ENCODE measurements at regions not wholly inside any gene's neighbourhood (a gene's known extent, or its start where the extent isn't known, plus 50 kb on each side); places are given as distances from the start of the nearest gene placed in this dataset.

DNA sequence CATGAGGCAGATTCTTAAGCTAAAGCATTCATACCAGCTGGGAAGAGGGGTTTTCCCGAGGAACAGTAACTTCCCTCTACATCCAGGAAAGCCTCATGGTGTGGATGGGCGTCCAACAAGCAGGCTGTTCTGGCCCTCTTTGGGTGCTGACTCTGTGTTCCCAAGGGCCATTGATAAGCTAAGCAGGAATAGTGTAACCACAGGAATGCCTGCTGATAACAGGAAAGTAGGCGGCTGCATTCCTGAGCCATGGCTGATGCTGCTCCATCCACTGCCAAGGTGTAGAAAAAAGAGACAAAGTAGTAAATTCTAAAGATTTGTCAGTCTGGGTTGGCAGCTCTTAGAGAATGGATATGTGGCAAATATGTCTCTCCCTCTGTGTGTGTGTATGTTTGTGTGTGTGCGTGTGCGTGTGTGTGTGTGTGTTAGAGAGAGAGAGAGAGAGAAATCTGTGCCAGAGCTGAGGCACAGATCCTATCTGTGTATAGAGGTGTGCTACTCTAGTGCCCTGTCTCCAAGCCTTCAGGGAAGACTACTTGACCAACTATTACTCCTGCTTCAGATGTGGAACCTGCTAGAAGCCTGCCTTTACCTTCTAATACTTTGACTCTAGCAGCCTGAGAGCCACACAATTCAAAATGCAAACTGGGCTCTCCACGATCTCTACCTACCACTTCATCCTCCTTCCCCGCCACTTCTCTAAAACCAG lies 353.1 kb upstream of the NR3C2 start:
- no peak for DNase-seq

DNA sequence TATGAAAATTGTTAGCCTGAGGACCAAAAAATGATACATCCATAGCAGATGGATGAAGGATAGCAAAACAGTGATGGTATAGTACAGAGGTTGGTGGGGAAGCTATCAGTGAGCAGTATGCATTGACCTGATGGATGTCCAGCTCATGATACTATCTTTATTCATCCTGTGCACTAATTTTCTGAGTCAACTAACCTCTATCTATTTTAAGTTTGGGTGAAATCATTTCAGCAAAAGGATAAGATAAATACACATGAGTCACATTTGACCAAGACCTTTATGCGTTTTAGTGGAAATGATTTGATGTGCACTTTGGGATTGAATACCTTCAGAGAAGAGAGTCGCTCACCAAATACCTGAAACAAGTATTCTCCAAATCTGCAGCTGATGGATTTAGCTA lies 351.0 kb upstream of the NR3C2 start:
- no peak for DNase-seq

DNA sequence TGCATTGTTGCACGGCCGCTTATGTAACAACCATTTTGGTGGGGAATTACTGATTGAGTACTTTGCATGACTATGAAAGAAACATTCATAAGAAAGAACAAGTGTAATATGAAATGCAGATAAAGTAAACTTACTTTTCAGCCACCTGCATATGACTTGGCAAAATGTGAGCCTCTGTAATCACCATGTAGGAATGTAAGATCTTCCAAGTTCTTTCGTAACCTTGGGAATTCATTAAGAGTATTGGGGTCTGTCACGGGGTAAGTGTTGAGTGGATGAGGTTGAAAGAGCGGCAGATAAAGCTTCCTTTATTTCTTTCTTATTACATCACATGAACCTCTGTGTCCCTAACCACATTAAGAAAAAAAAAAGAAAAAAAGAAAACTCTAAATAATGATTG lies 348.5 kb upstream of the NR3C2 start:
- no peak for DNase-seq

DNA sequence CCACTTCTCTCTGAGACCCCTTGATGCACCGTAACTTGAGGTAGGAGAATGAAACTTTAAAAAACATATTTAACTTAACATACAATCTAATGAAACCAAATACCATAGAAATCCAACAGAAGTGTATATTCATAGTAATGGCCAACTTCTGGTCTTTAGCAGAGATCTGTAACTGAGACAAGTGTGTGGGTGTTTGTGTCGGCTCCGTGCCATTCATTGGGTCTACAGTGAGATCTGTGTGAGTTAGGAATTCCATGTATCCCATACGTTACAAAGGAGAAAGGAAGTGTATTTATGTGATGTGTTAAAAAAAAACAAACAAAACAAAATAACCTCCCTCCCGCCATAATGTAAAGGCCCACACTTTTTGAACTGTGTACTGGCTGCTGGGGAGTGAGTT lies 348.0 kb upstream of the NR3C2 start:
- no peak for DNase-seq

DNA sequence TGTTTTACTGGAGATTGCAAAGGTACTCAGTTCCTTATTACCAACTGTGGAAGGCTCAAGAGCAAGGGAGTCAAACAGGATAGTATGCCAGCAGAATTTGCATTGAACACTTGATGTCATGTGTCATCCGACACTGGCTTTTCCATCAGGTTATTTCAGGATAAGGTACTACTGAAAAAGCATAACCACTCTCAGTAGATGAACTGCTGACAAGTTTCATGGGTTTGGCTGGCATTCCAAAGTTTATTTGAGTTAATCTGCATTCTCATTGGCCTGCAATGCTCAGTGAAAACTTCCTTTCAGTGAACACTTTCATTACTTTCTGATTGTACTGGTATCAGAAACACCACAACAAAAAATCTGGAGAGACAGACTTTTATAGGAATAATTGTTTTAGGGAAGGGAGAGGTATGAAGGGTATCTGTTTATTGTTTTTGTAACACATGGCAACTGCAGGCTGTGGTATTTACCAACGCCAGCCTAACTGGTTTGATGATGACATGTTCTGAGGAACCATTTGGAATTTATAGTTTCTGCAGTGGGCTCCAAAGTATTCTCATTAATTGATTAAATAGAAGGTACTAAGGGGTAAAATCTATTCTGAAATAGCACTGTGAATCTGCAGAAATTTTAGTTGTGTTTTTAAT lies 345.7 kb upstream of the NR3C2 start:
- no peak for DNase-seq

DNA sequence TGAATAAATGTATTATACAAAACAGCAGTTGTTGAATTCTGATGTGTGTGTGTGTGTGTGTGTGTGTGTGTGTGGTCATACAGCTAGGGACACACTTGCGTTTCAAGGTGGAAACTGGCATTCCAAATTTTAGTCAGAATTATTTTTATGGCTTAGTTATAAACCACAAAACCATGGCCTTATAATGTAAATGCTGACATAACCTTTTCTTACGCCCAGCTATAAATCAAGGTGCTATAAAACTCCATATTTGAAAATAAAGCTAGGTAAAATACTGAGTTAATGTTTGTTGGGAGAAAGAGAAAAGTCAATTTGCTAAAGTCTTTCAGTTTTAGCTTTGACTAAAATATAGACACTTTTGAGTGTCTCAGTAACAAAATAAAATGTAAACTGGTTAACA lies 345.1 kb upstream of the NR3C2 start:
- no peak for DNase-seq

DNA sequence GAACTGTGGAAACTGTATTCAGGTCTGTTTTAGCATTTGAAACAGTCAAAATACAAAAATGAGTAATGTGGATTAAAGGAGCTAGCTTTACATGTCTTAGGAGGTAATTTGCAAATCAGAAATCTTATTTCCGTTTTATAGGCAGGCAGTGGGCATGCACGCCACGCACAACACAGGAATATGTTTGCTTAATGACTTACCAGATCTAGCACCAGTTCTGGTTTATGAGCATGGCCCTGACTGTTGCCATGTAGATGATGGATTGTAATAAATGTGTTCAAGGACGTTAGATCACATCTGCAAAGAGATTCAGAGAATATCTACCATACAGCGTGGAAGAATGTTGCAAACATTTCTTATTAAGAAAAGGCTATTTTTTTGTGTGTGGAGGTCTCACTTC lies 344.5 kb upstream of the NR3C2 start:
- no peak for DNase-seq

DNA sequence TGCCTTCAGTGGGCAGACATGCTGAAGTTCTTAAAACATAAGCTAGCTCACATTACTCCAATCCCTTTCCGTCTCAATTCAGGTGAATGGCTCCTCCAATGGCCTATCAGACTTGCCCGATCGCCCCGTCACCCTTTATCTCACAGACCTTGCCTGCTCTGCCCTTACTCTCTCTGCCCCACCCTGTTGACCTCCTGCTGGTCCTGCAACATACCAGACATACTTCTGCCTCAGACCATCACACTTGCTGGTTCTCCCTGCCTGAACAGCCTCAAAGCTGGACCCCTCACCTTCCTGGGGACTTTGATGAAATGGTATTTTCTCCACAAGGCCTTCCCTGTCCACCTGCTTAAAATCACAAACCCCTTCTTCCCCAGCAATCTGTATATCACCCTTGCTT lies 340.1 kb upstream of the NR3C2 start:
- DNase-seq = no peak

DNA sequence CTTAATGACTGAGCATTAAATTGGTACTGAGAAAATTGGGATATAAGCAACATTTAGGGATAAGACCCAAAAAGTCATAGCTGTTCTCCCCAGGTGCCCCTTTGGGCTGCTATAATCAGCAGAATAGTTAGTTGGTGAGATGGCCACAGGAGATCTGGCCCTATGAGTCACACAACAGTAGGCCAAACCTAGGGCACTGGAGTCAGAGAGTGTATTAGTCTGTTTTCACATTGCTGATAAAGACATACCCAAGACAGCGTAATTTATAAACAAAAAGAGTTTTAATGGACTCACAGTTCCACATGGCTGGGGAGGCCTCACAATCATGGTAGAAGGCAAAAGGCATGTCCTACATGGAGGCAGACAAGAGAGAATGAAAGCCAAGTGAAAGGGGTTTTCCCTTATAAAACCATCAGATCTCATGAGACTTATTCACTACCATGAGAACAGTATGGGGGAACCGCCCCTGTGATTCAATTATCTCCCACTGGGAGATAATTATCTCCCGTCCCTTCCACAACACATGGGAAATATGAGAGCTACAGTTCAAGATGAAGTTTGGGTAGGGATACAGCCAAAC lies 338.3 kb upstream of the NR3C2 start:
- no peak for DNase-seq

DNA sequence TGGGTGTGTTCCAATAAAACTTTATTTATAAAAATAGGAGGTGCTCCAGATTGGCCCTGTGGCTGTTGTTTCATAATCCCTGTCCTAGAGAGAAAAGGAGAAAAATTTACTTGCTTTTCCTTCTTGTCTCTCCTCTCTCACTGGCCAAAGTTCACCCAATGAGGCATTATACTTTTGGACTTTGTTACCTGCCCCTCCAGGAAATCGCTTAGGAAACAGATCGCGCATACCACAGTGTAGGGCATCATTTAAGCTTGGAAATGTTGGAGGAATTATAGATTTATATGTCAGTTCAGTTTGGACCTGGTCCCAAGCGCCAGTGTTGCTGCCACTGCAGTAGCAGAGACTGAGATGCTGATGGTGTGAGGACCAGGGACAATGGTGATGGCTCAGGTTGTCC lies 337.6 kb upstream of the NR3C2 start:
- no peak for DNase-seq

DNA sequence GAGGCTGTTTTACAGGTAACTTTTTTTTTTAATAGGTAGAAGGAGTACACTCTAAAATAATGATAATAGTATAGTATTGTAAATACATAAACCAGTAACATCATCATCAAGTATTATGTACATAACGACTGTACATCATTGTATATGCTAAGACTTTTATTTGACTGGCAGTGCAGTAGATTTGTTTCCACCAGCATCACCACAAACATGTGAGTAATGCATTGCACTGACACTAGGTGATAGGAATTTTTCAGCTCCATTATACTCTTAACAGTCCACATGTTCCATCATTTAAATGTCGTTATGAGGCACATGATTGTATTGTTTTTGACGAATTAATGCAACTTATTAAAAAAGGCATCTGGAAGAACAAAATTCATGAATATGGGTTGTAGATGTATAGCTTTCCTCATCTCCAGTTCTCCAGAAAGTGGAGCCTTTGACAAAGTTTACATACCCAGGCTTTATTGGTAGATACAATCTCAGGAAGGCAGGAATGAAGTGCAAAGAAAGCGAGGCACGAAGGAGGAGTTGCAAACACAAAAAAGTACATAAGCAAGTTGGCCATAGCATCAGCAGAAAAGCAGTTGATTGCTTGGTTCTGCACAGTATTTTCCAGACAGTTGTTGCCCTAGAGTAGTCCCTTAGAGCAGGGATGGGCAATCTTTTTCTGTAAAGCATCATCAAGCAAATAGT lies 336.9 kb upstream of the NR3C2 start:
- DNase-seq = no peak

DNA sequence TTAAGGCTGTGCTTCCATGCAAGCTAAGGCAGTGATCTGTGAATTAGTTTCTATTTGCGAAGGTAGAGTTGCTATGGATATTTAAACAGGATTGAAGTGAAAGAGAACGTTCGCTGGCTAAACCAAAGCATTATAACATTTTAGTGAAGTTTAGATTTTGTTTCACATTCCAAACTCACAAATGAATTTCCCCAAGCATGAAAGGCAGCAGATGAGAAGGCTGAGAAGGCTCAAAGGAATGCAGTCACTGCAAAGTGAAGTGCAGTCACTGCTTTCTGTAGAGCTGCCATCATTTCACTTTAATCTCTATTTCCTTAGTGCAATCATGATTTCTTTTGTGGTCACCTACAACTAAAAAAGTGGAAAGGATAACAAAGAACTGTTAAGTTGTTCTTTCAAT lies 334.7 kb upstream of the NR3C2 start:
- DNase-seq = no peak

DNA sequence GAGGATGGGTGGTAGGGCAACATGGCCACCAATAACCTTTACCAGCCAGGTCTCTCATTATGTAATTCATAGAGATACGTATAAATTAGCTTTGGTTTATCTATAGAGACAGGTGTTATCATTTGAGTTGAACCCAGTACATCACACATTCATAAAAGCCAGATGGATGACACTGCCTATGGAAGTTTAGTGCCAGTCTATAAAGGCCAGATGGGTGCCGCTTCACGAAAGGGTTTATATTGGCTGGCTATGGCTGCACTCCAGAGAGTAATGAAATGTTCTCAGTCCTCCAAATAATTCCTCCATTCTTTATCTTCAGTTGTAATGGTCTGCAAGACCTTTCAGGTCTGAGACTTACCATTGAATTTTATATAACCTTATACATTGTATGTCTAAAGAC lies 331.9 kb upstream of the NR3C2 start:
- no peak for DNase-seq

DNA sequence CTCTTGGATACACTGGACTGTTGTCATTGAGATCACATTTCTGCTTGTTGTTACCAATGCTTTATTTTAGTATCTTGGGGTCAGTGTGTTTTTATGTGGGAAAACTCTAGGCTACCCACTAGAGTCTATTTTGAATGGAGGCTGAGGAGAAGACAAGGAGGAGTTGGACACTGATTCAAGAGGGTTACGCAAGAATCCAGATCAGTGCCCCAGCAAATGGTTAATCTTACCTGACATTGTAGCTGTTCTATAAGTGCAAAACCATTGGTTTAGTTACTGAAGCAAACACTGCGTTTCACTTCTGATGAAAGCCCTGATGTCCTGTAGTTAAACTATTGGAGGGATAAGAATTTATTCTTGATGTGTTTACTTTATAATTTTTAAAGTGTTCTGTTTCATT lies 331.1 kb upstream of the NR3C2 start:
- DNase-seq = no peak

DNA sequence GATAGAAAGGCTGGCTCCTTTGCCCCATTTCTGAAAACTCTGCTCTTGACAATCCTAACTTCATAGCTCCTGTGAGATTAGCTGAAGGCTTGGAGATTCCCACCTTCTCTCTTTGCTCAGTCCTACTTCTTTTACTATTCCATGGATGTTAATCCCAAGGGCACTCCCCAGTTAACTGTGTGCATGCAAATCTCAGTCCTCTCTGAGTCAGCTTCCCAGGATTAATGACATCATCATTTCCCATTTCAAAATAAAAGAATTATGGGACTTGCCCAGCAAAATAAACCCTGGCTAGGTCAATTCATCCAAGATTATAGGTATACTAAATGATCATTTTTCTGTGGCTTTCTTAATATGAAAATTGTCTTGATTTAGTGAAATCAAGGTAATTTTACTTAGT lies 328.6 kb upstream of the NR3C2 start:
- DNase-seq = no peak

DNA sequence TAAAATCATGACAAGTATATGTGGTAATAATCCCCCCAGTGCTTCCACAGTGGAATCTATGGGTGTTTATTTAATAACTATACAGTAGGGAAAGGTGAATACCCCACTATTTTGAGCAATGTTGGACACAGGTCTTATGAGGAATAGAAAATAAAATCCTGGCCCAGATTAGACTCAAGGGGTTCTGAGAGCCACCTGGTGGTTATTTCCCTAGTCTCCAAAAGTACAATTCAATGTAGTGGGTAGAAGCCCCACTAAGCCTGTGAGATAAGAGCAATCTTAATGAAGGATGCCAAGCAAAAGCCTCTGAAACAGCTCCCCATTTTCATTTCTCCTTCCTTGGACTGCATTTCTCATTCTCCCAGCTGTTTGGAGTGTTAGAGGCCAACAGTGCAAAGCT lies 328.2 kb upstream of the NR3C2 start:
- DNase-seq = no peak

DNA sequence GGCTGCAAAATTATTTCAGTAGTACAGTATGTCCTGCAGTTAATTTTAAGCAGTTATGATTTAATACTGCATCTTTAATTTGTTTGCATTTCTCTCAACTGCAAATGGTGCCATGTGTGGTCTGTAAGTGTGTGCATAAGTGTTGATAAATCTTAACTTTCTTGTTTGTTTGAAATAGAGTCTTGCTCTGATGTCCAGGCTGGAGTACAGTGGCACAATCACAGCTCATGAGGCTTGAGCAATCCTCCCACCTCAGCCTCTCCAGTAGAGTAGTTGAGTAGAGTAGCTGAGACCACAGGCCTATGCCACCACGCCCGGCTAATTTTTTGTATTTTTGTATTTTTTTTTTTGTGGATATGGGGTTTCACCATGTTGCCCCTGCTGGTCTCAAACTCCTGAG lies 322.5 kb upstream of the NR3C2 start:
- no peak for DNase-seq

DNA sequence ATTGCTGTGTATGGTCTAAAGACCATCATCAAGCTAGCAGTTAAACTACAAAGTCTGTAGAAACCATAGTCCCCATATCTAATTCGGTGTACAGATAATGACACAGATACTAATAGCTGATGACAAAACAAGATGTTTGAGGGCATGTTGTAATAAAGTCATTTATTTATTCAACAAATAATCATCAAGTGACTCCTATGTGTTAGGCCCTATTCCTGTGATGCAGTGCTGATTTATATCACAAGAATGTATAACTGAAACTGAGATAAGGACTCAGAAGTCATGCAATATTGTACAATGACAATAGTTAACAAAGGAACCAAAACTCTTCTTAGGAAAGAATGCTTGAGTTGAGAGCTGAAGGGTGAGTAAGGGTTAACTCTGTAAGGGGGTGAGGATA lies 315.0 kb upstream of the NR3C2 start:
- DNase-seq = no peak

DNA sequence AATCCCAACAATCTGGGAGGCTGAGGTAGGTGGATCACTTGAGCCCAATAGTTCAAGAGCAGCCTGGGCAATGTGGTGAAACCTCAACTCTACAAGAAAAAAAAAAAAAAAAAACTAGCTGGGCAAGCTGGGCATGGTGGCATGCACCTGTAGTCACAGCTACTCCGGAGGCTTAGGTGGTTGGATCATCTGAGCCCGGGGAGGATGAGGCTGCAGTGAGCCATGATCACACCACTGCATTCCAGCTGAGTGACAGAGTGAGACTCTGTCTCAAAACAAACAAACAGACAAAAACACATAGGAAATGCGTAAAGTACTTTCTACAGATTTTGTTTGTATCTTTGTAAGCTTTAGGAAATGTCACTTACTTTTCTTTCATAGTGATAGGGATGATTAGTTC lies 307.2 kb upstream of the NR3C2 start:
- no peak for DNase-seq

DNA sequence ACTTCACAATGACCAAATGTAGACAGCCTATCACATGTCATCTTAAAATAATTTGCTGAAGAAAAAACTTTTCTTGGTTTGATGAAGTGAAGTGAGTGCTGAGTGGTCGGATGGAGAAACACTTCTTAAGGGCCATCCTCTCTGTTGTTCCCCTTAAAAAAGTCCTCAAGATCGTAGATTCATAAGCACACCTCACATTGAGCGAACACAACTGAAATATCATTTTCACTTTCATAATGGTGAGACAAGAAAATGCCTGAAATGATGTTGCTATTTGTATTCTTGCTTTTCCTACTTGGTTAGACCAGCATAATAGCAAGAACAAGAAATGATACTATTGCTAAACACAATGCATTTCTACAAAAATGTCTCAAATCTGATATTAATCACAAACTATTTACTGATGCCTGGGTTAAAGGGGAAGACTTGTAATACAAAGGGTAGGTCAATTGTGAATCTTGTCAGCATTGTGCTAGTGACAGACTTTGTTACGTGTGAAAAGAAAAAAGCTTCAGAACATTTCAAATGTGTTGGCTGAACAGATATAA lies 305.6 kb upstream of the NR3C2 start:
- no peak for DNase-seq

DNA sequence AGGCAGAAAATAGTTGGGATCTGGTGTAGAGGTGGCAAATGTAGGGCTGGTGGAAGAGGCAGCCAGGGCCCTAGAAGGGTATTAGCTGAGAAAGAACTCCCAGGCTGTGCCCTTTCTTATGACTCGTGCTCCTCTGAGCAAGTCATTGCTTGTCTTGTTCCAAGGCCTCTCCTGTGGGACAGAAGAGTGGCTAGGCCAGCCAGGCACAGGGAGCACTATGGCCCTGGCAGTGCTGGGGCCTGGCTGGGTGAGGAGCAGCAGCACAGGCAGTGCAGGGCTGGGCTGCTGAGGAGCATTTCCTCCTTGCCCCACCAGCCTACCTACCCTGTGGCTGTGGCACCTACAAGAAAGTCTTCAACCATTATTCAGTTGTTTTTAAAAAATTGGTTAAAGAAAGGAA lies 298.5 kb upstream of the NR3C2 start:
- no peak for DNase-seq

DNA sequence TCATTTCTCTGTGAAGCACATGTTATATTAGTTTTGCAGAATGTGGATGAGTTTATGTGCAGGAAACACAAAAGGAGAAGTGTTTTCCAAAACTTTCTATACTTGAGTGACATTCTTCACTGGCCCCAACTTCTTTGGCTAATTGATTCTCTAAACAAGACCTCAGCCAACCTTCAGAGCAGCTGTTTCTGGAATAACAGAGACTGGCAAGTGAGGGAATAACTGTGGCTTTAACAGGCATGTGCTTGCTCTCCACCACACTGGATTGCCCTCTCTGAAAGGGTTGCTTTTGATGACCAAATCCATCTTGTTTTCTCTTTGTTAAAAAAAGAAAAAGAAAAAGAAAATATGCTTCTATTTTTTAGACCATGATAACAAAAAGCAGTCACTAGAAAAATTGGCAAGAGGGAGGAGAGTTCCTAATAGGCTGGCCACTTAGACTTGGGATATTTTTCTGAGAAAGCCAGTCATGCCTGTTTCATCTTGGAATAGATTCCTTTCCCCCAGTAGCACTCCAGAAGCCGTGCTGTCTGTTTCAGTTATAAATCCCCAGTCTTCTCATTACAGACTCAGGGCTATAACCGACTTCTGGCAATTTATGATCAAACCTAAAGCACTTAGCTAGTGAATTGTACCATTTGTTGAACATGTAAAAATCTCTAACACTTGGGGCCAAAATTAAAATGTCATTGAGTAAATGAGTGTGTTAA lies 295.0 kb upstream of the NR3C2 start:
- no peak for DNase-seq
